ENCODE measurements at regions not wholly inside any gene's neighbourhood (a gene's known extent, or its start where the extent isn't known, plus 50 kb on each side); places are given as distances from the start of the nearest gene placed in this dataset.

DNA sequence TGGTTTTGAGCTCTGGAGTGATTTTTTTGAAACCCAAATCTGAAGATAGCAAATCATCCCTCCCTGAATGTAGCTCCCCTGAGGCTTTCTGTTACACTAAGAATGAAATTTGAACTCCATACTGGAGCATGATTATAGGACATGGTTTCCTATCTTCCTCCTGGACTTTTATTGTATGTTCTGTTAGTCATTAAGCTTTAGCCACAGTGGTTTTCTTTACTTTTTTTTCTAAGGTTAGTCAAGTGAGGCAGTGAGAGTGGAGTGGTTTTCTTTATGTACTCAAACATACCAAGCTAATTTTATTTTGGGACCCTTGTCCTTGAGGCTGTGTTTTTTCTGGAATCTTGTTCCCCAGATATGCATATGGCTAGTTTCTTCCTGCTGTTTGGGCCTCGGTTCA is 55.2 kb upstream of the FRMD4B start:
- DNase-seq (ENCODE audit: low read depth in 2 of 2) = no peak

DNA sequence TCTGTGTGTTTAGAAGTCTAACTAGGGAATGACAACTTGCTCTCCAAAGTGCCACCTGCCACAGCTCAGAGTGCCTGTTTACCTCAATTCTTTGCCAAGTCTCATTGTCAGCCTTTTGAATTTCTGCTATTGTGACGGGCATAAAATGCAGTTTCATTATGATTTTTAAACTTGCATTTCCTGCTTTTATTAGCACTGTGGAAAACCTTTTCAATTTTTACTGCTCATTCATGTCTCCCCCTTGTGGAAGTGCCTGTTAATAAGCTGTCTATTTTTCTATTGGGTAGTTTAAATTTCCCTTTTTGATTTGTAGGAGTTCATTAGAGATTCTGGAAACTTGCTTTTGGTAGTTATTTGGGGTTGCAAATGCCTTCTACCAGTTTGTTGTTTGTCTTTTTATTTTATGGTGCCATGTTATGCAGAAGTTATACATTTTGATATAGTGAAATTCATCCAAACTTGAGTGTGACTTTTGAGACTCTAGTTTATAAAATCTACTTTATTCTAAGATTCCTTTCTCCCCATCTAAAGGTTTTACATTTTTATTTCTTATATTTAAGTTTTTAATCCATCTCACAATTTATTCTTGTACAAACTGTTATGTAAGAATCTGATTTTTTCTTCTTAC is 53.9 kb upstream of the FRMD4B start:
- no peak for DNase-seq (ENCODE audit: low read depth in 2 of 2)

DNA sequence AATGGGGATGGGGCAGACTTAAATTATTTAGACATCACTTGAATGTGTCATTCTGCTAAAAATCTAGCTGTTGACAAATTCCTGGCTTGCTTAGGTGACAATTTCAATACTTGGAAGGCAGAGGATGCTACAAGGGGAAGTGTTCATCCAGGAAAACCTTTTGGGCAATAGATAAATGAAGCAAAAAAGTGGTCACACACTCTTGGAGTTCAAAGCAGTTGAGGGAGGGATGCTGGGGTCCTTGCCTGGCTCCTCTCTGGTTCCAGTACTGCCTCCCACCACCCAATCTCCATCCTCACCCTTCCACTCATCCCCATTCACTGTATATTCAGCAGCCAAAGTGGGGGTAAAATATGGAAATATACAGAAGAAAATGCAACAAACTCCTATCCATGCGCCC is 52.6 kb upstream of the FRMD4B start:
- DNase-seq (ENCODE audit: low read depth in 2 of 2) = no peak

DNA sequence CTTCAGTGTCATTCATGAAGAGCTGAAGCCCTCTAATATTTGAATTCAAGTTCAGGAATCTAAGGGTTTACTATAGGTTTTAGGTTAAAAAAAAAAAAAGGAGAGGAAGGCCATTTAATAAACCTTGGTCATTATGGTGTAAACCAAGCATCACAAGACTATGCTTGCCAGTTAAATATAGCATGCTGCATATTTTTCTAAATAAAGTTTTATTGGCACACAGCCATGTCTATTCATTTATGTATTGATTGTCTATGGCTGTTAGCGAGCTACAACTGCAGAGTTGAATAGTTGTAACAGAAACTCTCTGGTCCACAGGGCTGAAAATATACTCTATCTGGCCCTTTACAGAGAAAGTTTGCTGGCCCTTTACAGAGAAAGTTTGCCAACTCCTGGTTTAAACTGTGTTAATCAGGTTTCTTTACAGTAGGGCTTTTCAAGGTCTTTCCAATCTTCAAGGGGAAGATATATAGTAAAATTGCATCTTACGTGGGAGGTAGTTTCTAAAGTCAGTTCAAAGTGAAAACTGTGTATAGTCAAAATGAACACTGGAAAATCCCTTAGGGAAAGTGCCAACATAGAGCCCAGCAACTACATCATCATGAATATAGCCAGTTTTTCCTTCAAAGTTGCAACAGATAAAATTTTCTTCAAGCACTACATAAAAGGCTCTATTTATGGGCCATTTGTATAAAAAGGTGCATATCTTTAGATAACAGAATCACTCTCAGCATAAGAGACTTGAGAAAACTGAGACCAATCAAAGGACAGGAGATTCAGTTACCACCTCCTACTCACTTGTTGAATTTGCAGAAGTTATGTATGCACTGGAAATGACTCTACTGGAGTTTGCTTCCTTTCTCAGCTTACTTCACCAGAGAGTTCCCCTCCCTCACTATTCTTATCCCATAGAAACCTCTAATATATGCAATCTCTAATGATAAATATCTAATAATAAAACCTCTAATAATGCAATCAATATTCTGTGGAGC is 49.7 kb upstream of the FRMD4B start:
- DNase-seq (ENCODE audit: low read depth in 2 of 2) = no peak

All from stimulated activated CD4-positive, alpha-beta T cell treated with anti-CD3 and anti-CD28 coated beads, Interleukin-1b, Interleukin-23, amount 100 ng/mL, for 4 hours (primary cell).